CD4-positive, alpha-beta T cell treated with Interleukin-4 for 4 hours (primary cell): ENCODE measurements at regions not wholly inside any gene's neighbourhood (a gene's known extent, or its start where the extent isn't known, plus 50 kb on each side); places are given as distances from the start of the nearest gene placed in this dataset.
A peak's percentile ranks its signal among the peaks of the same experiment; 100 is the strongest.

Experiments
- DNase-seq: peaks from one replicate; pipeline ENCODE4 v3.0.0-alpha.2; 2020

GRCh38 chr4:107219681-107220080 is 183.6 kb upstream of the DKK2 start:
- no peak for DNase-seq

GRCh38 chr4:107216379-107216778 is 180.3 kb upstream of the DKK2 start:
- no peak for DNase-seq

GRCh38 chr4:107215222-107215621 is 179.1 kb upstream of the DKK2 start:
- DNase-seq, result no peak

GRCh38 chr4:107213880-107214279 is 177.8 kb upstream of the DKK2 start:
- DNase-seq, result no peak

DNA sequence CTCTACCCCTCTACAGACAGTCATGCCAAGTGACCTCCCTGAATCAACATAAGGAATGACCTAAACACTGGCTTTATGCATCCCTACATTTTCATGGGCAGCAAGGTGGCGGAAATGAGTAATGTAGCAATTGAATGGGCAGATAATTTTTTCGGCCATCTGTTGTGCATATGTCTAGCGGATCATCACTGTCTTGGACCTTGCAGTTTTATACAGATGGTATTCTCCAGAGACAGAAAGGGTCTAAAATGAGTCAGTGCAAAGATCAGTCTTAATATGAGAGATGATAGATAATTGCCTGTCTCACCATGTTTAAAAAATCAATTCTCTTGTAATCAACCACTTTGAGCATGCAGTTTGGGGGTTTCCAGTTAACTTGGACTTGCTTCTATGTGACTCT is 177.3 kb upstream of the DKK2 start:
- DNase-seq, result no peak

DNA sequence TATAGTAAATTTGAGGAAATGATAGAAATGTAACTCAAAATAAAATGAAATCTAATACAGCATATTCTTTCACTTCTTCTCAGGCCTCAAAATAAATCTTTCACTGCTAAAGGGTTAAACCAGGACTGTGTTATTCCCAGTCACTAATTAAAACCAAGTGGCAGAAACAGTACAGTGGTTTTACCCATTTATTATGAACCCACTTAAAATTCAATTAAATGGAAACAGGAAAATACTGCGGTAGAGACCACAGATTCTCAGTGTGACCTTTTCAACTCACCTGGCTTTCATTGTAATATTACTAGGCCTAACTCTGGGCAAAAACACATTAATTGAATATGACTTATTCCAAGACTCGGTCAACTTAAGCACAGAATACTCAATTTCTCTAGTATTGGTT is 176.5 kb upstream of the DKK2 start:
- DNase-seq, result no peak

- no peak for DNase-seq
Measured at GRCh38 chr4:107210450-107211239, 174.5 kb upstream of the DKK2 start.

- no peak for DNase-seq
Measured at GRCh38 chr4:107203733-107204132, 167.6 kb upstream of the DKK2 start.

DNA sequence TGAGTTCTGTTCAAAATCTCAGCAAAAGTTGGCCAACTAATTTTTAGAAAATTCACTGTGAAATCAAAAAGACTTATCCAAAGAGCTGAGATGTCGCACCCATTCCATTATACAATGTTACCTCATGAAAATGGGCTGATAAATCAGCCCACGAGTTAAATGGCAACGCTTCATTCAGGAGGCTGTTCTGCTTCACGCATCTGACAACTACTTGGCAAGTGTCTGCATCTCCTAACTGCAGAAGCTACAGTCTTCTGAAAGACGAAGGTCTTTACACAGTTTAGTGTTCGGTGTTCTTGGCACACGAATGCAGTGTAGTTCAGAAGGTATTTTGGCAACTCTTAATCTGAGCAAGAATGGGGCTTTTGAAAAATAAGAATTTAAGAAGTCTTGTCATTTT is 166.6 kb upstream of the DKK2 start:
- DNase-seq, result no peak

GRCh38 chr4:107197121-107197520 is 161.0 kb upstream of the DKK2 start:
- no peak for DNase-seq

- no peak for DNase-seq
Measured at GRCh38 chr4:107196312-107196711, 160.2 kb upstream of the DKK2 start.

DNA sequence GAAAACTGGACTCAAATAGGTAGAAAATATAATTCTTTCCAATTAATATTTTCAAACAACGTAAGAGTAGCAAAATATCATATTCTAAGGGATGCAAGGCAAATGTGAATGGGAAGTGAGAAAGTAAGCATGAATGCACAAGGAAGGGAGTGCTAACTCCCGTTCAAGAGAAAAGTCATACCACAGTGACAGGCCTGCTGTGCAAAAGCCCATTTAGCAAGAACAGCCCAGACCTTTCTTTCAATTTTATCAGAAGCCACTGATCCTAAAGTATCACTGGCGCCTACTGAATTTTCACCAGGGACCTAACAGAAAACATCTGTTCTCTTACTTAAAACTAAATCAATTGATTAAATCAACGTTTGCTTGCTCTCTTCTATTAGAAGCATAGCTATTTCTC is 157.9 kb upstream of the DKK2 start:
- DNase-seq, result no peak

DNA sequence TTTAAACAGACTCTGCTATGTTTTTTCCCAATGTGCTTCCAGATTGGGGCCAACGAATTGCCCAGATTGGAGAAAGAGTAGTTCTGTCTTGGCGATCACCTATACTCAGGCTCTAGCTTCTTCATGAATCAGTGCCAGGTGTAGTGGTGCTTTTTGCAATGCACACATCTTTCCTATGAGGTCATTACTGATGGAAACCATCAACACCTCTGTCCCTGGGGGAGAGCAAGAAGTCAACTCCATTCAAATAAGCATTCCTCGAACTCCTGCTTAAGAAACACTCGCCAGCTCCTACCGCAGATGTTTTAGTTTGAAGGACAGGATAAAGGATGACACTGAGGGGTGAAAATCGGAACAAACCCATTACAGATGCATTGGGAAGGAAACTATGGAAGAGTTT is 156.5 kb upstream of the DKK2 start:
- DNase-seq, result no peak

GRCh38 chr4:107187091-107187490 is 151.0 kb upstream of the DKK2 start:
- DNase-seq, result no peak

GRCh38 chr4:107183155-107183774 is 147.2 kb upstream of the DKK2 start:
- DNase-seq, result peak; percentile 24

DNA sequence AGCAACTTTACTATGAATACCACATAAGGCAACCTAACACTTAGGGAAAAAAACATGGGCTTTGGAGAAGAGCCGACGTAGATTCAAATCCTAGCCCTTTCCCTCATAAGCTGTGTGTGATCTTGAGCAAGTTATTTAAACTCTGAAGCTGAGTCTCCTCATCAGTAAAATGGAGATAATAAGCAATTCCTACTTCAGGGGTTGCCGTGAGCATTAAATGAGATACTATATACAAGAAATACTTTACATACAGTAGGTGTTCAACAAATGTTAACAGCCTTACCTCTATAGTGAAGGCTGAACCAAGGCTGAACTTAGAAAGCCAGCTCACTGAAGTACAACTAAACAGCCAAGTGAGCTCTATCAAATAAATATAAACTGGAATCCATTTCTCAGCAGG is 146.2 kb upstream of the DKK2 start:
- no peak for DNase-seq

DNA sequence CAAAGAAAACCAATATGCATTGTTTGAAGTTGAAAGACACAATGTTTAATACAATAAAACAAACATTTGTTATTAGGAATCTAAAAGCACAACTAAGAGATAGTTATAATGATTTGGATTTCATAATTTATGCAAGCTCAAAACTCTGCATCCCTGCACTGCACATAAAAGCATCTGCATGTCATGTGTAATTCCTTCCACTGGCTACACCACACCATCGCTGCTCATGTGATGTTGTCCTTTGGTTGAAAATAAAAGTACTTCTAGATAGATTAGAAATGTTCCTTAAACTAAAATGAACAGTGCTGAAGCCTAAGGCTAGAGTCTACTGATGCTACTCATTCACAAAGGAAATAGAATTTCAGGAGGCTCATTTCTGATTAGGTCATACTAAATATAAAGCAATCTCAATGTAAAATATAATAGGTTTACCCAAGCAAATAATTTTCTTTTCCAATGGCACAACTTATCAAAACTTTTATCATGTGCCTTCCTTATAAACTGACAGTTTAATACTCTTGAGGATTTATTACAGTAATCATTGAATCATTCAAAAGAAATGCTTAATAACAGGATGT is 130.8 kb upstream of the DKK2 start:
- DNase-seq, result no peak

DNA sequence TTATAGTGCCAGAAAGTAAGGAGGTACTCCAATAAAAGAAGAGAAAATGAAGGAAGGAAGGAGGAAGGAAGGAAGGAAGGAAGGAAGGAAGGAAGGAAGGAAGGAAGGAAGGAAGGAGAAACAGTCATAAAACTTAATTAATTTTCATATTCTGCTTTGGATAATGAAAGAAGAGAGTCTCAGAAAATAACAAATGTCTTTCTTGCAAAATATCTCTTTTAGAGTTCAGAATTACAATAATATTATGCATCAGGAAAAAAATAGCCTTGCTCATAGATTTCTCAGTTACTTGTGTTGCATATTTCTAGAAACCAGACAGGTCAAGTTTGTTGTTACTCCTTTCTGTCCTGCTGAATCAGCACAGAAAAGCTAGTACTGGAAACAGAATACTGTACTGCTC is 130.1 kb upstream of the DKK2 start:
- DNase-seq, result no peak

GRCh38 chr4:107164962-107165475 is 128.9 kb upstream of the DKK2 start:
- DNase-seq, result no peak

DNA sequence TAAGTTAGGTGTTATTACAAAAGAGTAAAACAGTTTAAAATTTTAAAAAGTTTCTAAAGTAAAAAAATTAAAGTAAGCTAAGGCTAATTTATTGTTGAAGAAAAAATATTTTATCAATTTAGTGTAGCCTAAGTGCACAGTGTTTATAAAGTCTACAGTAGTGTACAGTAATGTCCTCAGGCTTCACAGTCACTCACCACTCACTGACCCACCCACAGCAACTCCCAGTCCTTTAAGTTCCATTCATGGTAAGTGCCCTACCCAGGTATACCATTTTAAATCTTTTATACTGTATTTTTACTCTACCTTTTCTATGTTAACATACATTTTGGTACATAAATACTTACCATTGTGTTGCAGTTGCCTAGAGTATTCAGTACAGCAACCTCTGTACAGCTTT is 120.3 kb upstream of the DKK2 start:
- DNase-seq, result no peak

GRCh38 chr4:107155366-107155765 is 119.3 kb upstream of the DKK2 start:
- no peak for DNase-seq

- DNase-seq, result no peak
Measured at GRCh38 chr4:107153956-107154355, 117.8 kb upstream of the DKK2 start.

DNA sequence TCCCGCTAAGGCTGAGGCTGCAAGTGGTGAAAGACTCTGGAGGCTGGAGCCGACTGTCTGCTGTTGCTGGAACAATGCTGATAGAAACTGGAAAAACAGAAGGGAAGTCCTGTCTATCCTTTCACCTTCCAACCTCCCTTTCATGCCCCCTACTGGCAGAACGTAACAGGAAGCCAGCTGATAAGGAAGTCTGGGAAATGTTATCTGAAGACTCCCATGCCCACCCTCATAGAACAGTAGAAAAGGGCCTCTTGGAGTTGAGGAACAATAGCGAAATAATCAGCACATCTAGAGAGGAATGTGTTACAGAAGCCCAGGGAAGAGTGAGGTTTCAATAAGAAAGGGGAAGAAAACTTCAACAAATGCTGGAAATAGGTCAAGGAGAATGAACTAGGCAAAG is 117.1 kb upstream of the DKK2 start:
- DNase-seq, result no peak

GRCh38 chr4:107151173-107151572 is 115.1 kb upstream of the DKK2 start:
- DNase-seq, result no peak
